ENCODE measurements at regions not wholly inside any gene's neighbourhood (a gene's known extent, or its start where the extent isn't known, plus 50 kb on each side); places are given as distances from the start of the nearest gene placed in this dataset.

- peaks cover 4% of the 10 kb centered on the region for H3K36me3 ChIP-seq (replicated peaks; ENCODE audit: low read depth, low read length)
- H3K27me3 ChIP-seq (ENCODE audit: low read depth, low read length), result no peaks in the 10 kb centered on the region
- H2AFZ ChIP-seq (ENCODE audit: low read depth, low read length), result no peak overlapping the region
- TF ChIP-seq, protein P1, sequence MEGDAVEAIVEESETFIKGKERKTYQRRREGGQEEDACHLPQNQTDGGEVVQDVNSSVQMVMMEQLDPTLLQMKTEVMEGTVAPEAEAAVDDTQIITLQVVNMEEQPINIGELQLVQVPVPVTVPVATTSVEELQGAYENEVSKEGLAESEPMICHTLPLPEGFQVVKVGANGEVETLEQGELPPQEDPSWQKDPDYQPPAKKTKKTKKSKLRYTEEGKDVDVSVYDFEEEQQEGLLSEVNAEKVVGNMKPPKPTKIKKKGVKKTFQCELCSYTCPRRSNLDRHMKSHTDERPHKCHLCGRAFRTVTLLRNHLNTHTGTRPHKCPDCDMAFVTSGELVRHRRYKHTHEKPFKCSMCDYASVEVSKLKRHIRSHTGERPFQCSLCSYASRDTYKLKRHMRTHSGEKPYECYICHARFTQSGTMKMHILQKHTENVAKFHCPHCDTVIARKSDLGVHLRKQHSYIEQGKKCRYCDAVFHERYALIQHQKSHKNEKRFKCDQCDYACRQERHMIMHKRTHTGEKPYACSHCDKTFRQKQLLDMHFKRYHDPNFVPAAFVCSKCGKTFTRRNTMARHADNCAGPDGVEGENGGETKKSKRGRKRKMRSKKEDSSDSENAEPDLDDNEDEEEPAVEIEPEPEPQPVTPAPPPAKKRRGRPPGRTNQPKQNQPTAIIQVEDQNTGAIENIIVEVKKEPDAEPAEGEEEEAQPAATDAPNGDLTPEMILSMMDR (IDR thresholded peaks at IDR 0.05; ENCODE audit: low read depth, low read length), result no peak
- no peak for TF ChIP-seq EZH2phosphoT487 (IDR thresholded peaks at IDR 0.05; ENCODE audit: low read depth)
- H3K27ac ChIP-seq (ENCODE audit: low read length), result no peak overlapping the region
- H4K20me1 ChIP-seq (ENCODE audit: insufficient read depth, low read length), result no peaks in the 10 kb centered on the region
- H3K4me1 ChIP-seq (ENCODE audit: low read length), result peaks cover 5% of the 10 kb centered on the region
- no peaks in the 10 kb centered on the region for H3K9me3 ChIP-seq (ENCODE audit: insufficient read depth, low read length)
- no peaks in the 10 kb centered on the region for H3K79me2 ChIP-seq (ENCODE audit: low read length)
- no peak overlapping the region for H3K4me3 ChIP-seq (ENCODE audit: low read length)
- H3K4me2 ChIP-seq (ENCODE audit: low read length), result no peak overlapping the region
- no peak overlapping the region for H3K9ac ChIP-seq (ENCODE audit: low read length)
Measured at GRCh38 chr1:106254748-106255147, 801.7 kb upstream of the PRMT6 start.

DNA sequence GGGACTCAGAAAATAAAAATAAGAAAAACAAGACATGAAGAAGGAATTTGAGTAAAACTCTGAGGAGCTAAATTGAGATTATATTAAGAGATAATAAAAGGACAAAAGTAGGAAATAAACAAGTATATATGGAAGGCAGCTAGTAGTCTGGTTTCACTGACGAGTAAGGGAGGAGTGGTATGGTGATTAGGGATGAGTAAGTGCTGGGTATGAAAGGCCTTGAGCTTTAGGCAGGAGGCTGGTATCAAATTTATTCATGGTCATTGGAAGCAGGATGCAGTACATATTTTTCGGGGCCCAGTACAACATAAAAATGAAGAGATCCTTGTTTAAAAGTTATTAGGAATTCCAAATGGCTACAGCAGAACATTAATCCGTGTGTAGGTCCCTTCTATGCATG lies 789.7 kb upstream of the PRMT6 start:
- H3K9ac ChIP-seq (ENCODE audit: low read length), result no peak overlapping the region
- no peaks in the 10 kb centered on the region for H3K9me3 ChIP-seq (ENCODE audit: insufficient read depth, low read length)
- no peaks in the 10 kb centered on the region for H4K20me1 ChIP-seq (ENCODE audit: insufficient read depth, low read length)
- H3K36me3 ChIP-seq (replicated peaks; ENCODE audit: low read depth, low read length), result no peaks in the 10 kb centered on the region
- H3K27me3 ChIP-seq (ENCODE audit: low read depth, low read length), result no peaks in the 10 kb centered on the region
- H3K4me2 ChIP-seq (ENCODE audit: low read length), result no peak overlapping the region
- TF ChIP-seq EZH2phosphoT487 (IDR thresholded peaks at IDR 0.05; ENCODE audit: low read depth), result no peak
- TF ChIP-seq, protein P1 (IDR thresholded peaks at IDR 0.05; ENCODE audit: low read depth, low read length), result no peak
- no peak overlapping the region for H3K27ac ChIP-seq (ENCODE audit: low read length)
- H3K79me2 ChIP-seq (ENCODE audit: low read length), result no peaks in the 10 kb centered on the region
- no peak overlapping the region for H2AFZ ChIP-seq (ENCODE audit: low read depth, low read length)
- no peaks in the 10 kb centered on the region for H3K4me1 ChIP-seq (ENCODE audit: low read length)
- H3K4me3 ChIP-seq (ENCODE audit: low read length), result no peak overlapping the region

DNA sequence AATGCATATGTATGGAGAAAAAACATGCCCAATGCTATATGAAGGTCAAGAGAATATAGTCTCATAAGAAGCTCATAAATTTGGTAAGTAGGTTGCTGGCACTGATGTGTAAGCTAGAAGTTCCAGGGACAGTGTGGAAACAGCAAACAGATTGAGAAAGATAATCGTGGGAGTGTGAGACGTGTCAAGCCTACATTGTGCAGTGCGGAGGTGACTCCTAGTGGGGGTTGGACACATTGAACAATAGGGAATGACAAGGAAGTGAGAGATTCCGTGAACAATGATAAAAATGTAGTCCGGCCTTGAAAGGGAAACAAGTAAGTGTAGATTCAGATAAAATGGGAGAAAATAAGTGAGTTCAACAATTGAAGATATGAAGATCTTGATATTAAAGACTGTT lies 788.4 kb upstream of the PRMT6 start:
- H3K4me2 ChIP-seq (ENCODE audit: low read length), result no peak overlapping the region
- H3K27ac ChIP-seq (ENCODE audit: low read length), result no peak overlapping the region
- no peaks in the 10 kb centered on the region for H3K4me1 ChIP-seq (ENCODE audit: low read length)
- H3K36me3 ChIP-seq (replicated peaks; ENCODE audit: low read depth, low read length), result no peaks in the 10 kb centered on the region
- no peak for TF ChIP-seq EZH2phosphoT487 (IDR thresholded peaks at IDR 0.05; ENCODE audit: low read depth)
- TF ChIP-seq, protein P1 (IDR thresholded peaks at IDR 0.05; ENCODE audit: low read depth, low read length), result peak; percentile 40
- no peaks in the 10 kb centered on the region for H3K27me3 ChIP-seq (ENCODE audit: low read depth, low read length)
- H3K9me3 ChIP-seq (ENCODE audit: insufficient read depth, low read length), result no peaks in the 10 kb centered on the region
- no peaks in the 10 kb centered on the region for H4K20me1 ChIP-seq (ENCODE audit: insufficient read depth, low read length)
- no peak overlapping the region for H3K4me3 ChIP-seq (ENCODE audit: low read length)
- H2AFZ ChIP-seq (ENCODE audit: low read depth, low read length), result no peak overlapping the region
- no peaks in the 10 kb centered on the region for H3K79me2 ChIP-seq (ENCODE audit: low read length)
- H3K9ac ChIP-seq (ENCODE audit: low read length), result no peak overlapping the region

DNA sequence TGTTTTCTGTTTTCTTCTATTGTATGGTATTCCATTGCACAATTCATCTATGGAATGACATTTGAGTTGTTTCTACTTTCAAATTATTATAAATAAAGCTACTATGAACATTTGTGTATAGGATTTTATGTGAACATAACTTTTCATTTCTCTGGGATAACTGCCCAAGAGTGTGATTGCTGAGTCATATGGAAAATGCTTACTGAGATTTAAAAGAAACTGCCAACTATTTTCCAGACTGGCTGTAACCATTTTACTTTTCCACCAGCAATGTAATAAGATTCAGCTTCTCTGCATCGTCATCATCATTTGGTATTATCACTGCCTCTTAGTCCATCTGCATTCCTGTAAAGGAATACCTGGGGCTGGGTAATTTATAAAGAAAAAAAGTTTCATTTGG lies 779.6 kb upstream of the PRMT6 start:
- Histone ChIP-seq H3K27me3 (ENCODE audit: low read depth, low read length) (no peaks in the 10 kb centered on the region), H3K4me2 (ENCODE audit: low read length) (no peak overlapping the region), H3K4me3 (ENCODE audit: low read length) (no peak overlapping the region), H3K9me3 (ENCODE audit: insufficient read depth, low read length) (no peaks in the 10 kb centered on the region), H2AFZ (ENCODE audit: low read depth, low read length) (no peak overlapping the region), H4K20me1 (ENCODE audit: insufficient read depth, low read length) (no peaks in the 10 kb centered on the region), H3K36me3 (replicated peaks; ENCODE audit: low read depth, low read length) (no peaks in the 10 kb centered on the region), H3K79me2 (ENCODE audit: low read length) (no peaks in the 10 kb centered on the region), H3K4me1 (ENCODE audit: low read length) (no peaks in the 10 kb centered on the region), H3K27ac (ENCODE audit: low read length) (no peak overlapping the region), H3K9ac (ENCODE audit: low read length) (no peak overlapping the region)
- TF ChIP-seq, protein P1 (IDR thresholded peaks at IDR 0.05; ENCODE audit: low read depth, low read length), result no peak
- no peak for TF ChIP-seq EZH2phosphoT487 (IDR thresholded peaks at IDR 0.05; ENCODE audit: low read depth)

All from OCI-LY3 (cell line).